Kidney (tissue), 13 donors: ENCODE measurements at regions not wholly inside any gene's neighbourhood (a gene's known extent, or its start where the extent isn't known, plus 50 kb on each side); places are given as distances from the start of the nearest gene placed in this dataset.

Source experiments
- DNase-seq, 5 donors: peaks; one replicate each; pipeline ENCODE4 v3.0.0-alpha.2; 2013 to 2020
- FAIRE-seq: peaks from 2 replicates; lab custom pipeline; 2012; peaks lifted over from hg19 to GRCh38; lab: Jason Lieb, UNC
- H3K27ac ChIP-seq, 2 donors: one replicate each; pipeline ENCODE4 v1.7.0; 2013; ENCODE audit warnings: low read depth in 2 of 2, low read length in 2 of 2, inconsistent platforms in 1 of 2
- H3K27me3 ChIP-seq: one replicate; pipeline ENCODE4 v1.7.1; 2013; ENCODE audit warnings: low read length, inconsistent platforms; ENCODE audit not compliant: control insufficient read depth, insufficient read depth
- H3K36me3 ChIP-seq, 3 donors: one replicate each; pipeline versions ENCODE4 v1.7.0 to v1.7.1; 2013; ENCODE audit warnings: low read length in 3 of 3, control low read depth in 1 of 3, inconsistent platforms in 1 of 3; ENCODE audit not compliant: insufficient read depth in 3 of 3, control insufficient read depth in 2 of 3
- H3K4me1 ChIP-seq, 3 donors: one replicate each; pipeline versions ENCODE4 v1.7.0 to v1.7.1; 2013; ENCODE audit warnings: low read length in 3 of 3, inconsistent platforms in 1 of 3, low read depth in 1 of 3; ENCODE audit not compliant: control insufficient read depth in 2 of 3, insufficient read depth in 2 of 3
- H3K4me3 ChIP-seq, 3 donors: one replicate each; pipeline versions ENCODE4 v1.7.0 to v1.8.1; 2013; ENCODE audit warnings: low read length in 3 of 3, control low read depth in 1 of 3, inconsistent platforms in 1 of 3
- H3K9ac ChIP-seq, 3 donors: one replicate each; pipeline versions ENCODE4 v1.7.0 to v1.7.1; 2013; ENCODE audit warnings: low read length in 3 of 3, control low read depth in 1 of 3, inconsistent platforms in 1 of 3
- H3K9me3 ChIP-seq, 3 donors: one replicate each; pipeline versions ENCODE4 v1.7.0 to v1.7.1; 2013; ENCODE audit warnings: low read length in 3 of 3, control low read depth in 1 of 3, inconsistent platforms in 1 of 3; ENCODE audit not compliant: control insufficient read depth in 2 of 3, insufficient read depth in 1 of 3
- intact Hi-C: fragments of 100-400 bp; cut with DNase I; formaldehyde crosslinking; loops from one replicate; pipeline ENCODE4 v1.11.1; 2022
- TF ChIP-seq, protein P1 (sequence below): IDR thresholded peaks from 3 replicates; pipeline ENCODE4 v1.5.1; 2012; ENCODE audit warnings: mild to moderate bottlenecking, moderate library complexity, borderline replicate concordance; ENCODE audit not compliant: insufficient read depth; ENCODE audit errors: extremely low read depth
- donor health status: control.
- donor health status: control.
- donor health status: control.
- donor health status: control.
- donor health status: control.
- donor health status: DM: yes; HTN: yes; CAD: no.
- donor health status: Normal renal cell carcinoma (clear cell type).

DNA sequence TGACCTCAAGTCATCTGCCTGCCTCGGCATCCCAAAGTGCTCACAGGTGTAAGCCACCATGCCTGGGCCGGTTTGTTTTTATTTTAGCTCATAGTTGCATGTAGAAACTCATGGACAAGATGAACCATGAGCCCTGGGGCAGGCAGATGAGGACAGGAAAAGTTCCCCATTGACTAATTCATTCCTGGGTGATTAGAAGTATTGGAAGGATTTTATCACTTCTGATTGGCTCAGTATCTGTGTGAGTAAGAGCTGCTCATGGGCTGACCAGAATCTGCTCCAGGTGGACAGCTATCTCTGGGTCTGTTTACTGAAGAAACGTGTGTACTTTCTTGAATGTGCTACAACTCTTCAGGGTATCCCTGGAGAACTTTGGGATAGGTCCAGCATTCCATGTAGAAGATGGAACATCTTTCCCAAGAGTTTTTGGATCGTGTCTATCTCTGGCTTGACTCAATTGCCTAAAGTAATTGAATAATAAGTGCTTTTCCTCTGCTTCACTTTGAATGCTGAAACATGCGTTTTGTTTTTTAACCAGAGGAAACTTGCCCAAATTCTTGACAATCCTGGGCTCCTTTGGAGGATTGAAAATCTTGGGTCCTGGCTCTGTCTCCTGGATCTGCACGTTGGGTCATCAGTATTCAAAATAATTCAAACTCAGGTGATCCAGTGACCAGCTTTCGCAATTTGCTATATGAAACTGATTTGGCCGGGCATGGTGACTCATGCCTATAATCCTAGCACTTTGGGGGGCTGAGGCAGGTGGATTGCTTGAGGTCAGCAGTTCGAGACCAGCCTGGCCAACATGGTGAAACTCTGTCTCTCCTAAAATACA, 88.6 kb upstream of the DHRSX start:
- no peak overlapping the region for H3K9ac ChIP-seq
- intact Hi-C loops = no loop called here
- DNase-seq = no peak
- H3K9me3 ChIP-seq = no peaks in the 10 kb centered on the region
- H3K4me1 ChIP-seq = no peaks in the 10 kb centered on the region
- no peaks in the 10 kb centered on the region for H3K36me3 ChIP-seq
- no peak overlapping the region for H3K4me3 ChIP-seq
- TF ChIP-seq, protein P1, sequence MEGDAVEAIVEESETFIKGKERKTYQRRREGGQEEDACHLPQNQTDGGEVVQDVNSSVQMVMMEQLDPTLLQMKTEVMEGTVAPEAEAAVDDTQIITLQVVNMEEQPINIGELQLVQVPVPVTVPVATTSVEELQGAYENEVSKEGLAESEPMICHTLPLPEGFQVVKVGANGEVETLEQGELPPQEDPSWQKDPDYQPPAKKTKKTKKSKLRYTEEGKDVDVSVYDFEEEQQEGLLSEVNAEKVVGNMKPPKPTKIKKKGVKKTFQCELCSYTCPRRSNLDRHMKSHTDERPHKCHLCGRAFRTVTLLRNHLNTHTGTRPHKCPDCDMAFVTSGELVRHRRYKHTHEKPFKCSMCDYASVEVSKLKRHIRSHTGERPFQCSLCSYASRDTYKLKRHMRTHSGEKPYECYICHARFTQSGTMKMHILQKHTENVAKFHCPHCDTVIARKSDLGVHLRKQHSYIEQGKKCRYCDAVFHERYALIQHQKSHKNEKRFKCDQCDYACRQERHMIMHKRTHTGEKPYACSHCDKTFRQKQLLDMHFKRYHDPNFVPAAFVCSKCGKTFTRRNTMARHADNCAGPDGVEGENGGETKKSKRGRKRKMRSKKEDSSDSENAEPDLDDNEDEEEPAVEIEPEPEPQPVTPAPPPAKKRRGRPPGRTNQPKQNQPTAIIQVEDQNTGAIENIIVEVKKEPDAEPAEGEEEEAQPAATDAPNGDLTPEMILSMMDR = no peak
- FAIRE-seq = no peak
- no peak overlapping the region for H3K27ac ChIP-seq
- peaks cover 8% of the 10 kb centered on the region for H3K27me3 ChIP-seq

DNA sequence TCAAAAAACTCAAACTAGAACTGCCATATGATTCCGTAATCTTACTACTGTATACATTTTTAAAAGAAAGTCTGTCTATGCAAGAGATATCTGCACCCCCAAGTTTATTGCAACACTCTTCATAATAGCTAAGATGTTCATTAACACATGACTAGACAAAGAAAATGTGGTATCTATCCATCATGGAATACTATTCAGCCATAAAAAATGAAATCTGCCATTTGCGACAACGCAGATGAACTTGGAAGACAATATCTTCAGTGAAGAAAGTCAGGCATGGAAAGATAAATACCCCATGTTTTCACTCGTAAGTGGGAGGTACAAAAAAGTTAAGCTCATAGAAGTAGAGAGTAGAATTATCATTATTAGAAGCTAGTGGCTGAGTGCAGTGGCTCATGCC, 87.3 kb upstream of the DHRSX start:
- Histone ChIP-seq H3K4me3 (no peak overlapping the region), H3K27me3 (peaks cover 11% of the 10 kb centered on the region), H3K27ac (no peak overlapping the region), H3K9me3 (no peaks in the 10 kb centered on the region), H3K36me3 (no peaks in the 10 kb centered on the region), H3K9ac (no peak overlapping the region), H3K4me1 (no peaks in the 10 kb centered on the region)
- TF ChIP-seq, protein P1 = no peak
- no peak for DNase-seq
- intact Hi-C loops = no loop called here
- FAIRE-seq = no peak

DNA sequence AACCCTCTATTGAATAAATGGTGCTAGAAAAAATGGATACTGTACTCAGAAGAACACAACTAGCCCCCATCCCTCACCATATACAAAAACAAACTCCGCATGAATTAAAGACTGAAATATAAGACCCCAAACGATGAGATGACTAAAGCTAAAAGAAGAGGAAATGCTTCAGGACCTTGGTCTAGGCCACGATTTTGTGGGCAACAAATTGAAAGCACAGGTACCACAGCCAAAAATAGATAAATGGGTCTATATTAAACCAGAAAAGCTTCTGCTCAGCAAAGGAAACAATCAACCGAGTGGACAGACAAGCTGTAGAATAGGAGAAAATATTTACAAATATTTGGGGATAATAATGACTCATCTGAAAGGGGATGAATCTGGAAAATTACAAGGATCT, 86.4 kb upstream of the DHRSX start:
- FAIRE-seq (no peak), DNase-seq (no peak)
- TF ChIP-seq, protein P1 = no peak
- Histone ChIP-seq H3K9me3 (no peaks in the 10 kb centered on the region), H3K27me3 (peaks cover 17% of the 10 kb centered on the region), H3K36me3 (no peaks in the 10 kb centered on the region), H3K9ac (no peak overlapping the region), H3K4me1 (no peaks in the 10 kb centered on the region), H3K4me3 (no peak overlapping the region), H3K27ac (no peak overlapping the region)
- intact Hi-C loops = no loop called here
